ENCODE measurements at regions not wholly inside any gene's neighbourhood (a gene's known extent, or its start where the extent isn't known, plus 50 kb on each side); places are given as distances from the start of the nearest gene placed in this dataset.

DNA sequence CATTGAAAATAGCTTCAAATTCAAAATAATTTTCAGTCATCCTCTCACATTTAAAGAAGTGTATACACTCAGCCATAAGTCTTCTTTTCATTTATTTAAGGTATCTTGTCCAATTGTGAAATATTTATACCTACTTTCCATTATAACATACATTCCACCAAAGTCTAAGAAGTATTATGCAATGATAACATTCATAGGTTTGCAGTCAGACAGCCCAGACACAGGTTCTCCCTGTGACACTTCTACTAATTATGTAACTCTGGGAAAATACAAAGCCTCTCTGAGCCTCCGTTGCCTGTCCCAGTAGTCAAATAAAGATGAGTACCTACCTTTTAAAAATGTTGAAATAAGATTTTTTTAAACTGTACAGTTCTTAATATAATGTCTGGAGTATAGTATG is 320.9 kb upstream of the RPS23 start:
- H3K4me3 Mint-ChIP-seq = no peak overlapping the region
- Histone ChIP-seq H3K9me3 (ENCODE audit: control insufficient read depth in 2 of 3, low read length in 3 of 3) (no peaks in the 10 kb centered on the region), H3K4me3 (ENCODE audit: low read length) (no peak overlapping the region), H3K27ac (ENCODE audit: low read depth, low read length) (no peak overlapping the region), H3K27me3 (ENCODE audit: control insufficient read depth in 2 of 2, insufficient read depth in 2 of 2, low read length in 2 of 2) (no peaks in the 10 kb centered on the region), H3K4me1 (ENCODE audit: control insufficient read depth in 2 of 2, insufficient read depth in 2 of 2, low read length in 2 of 2) (no peaks in the 10 kb centered on the region), H3K36me3 (ENCODE audit: control insufficient read depth in 2 of 3, insufficient read depth in 3 of 3, low read length in 3 of 3) (no peaks in the 10 kb centered on the region)
- ChIA-PET POLR2A (no interaction called here), CTCF (no interaction called here)
- ATAC-seq = no peak
- no peaks in the 10 kb centered on the region for H3K4me1 Mint-ChIP-seq
- H3K27ac Mint-ChIP-seq = no peak overlapping the region
- H3K9me3 Mint-ChIP-seq = no peaks in the 10 kb centered on the region
- no peaks in the 10 kb centered on the region for H3K36me3 Mint-ChIP-seq
- no peak for DNase-seq
- peaks cover 18 to 29% (median 20%) of the 10 kb centered on the region in 5 donors for H3K27me3 Mint-ChIP-seq
- intact Hi-C loops (cut with micrococcal nuclease) = no loop called here

DNA sequence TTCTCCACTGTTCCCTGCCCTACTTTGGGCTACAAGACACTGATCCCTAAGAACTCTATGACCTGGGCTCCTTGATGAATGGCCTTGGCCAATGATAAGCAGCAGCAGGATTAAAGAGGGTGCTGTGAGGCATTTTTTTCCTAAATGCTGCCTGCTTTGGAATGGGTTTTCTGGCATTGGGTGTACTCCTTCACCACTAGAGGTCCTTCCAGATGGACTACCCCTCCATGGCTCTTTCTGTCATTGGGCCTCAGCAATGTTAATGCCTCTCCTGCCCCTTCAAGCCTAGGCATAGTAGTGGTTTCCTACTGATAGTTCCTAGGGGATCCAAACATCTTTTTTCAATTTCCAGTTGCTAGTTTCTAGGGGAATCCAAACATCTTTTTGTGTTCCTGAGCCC is 319.3 kb upstream of the RPS23 start:
- H3K36me3 Mint-ChIP-seq = no peaks in the 10 kb centered on the region
- no peak for DNase-seq

GRCh38 chr5:82596451-82596850 is 318.3 kb upstream of the RPS23 start:
- H3K27ac Mint-ChIP-seq = no peak overlapping the region
- no peak overlapping the region for H3K4me3 ChIP-seq (ENCODE audit: low read length)
- H3K36me3 ChIP-seq (ENCODE audit: control insufficient read depth in 2 of 3, insufficient read depth in 3 of 3, low read length in 3 of 3) = no peaks in the 10 kb centered on the region
- DNase-seq = no peak
- no peaks in the 10 kb centered on the region for H3K27me3 ChIP-seq (ENCODE audit: control insufficient read depth in 2 of 2, insufficient read depth in 2 of 2, low read length in 2 of 2)
- H3K27ac ChIP-seq (ENCODE audit: low read depth, low read length) = no peak overlapping the region
- intact Hi-C loops (cut with micrococcal nuclease) = no loop called here
- no peaks in the 10 kb centered on the region for H3K36me3 Mint-ChIP-seq
- H3K9me3 Mint-ChIP-seq = peaks cover 0 to 3% (median 0%) of the 10 kb centered on the region in 11 donors
- peaks cover 16 to 33% (median 21%) of the 10 kb centered on the region in 5 donors for H3K27me3 Mint-ChIP-seq
- no peaks in the 10 kb centered on the region for H3K9me3 ChIP-seq (ENCODE audit: control insufficient read depth in 2 of 3, low read length in 3 of 3)
- POLR2A ChIA-PET = no interaction called here
- CTCF ChIA-PET = no interaction called here
- no peaks in the 10 kb centered on the region for H3K4me1 ChIP-seq (ENCODE audit: control insufficient read depth in 2 of 2, insufficient read depth in 2 of 2, low read length in 2 of 2)
- no peak for ATAC-seq
- no peak overlapping the region for H3K4me3 Mint-ChIP-seq
- H3K4me1 Mint-ChIP-seq = no peaks in the 10 kb centered on the region

More for the DNA sequence above, 319.3 kb upstream of the RPS23 start:
- ChIA-PET POLR2A (no interaction called here), CTCF (no interaction called here)
- Histone ChIP-seq H3K4me1 (ENCODE audit: control insufficient read depth in 2 of 2, insufficient read depth in 2 of 2, low read length in 2 of 2) (no peaks in the 10 kb centered on the region), H3K4me3 (ENCODE audit: low read length) (no peak overlapping the region), H3K27me3 (ENCODE audit: control insufficient read depth in 2 of 2, insufficient read depth in 2 of 2, low read length in 2 of 2) (no peaks in the 10 kb centered on the region), H3K27ac (ENCODE audit: low read depth, low read length) (no peak overlapping the region), H3K36me3 (ENCODE audit: control insufficient read depth in 2 of 3, insufficient read depth in 3 of 3, low read length in 3 of 3) (no peaks in the 10 kb centered on the region), H3K9me3 (ENCODE audit: control insufficient read depth in 2 of 3, low read length in 3 of 3) (no peaks in the 10 kb centered on the region)
- H3K27me3 Mint-ChIP-seq = peaks cover 21 to 25% (median 23%) of the 10 kb centered on the region in 5 donors
- no peak for ATAC-seq
- intact Hi-C loops (cut with micrococcal nuclease) = no loop called here
- no peaks in the 10 kb centered on the region for H3K4me1 Mint-ChIP-seq
- no peak overlapping the region for H3K4me3 Mint-ChIP-seq
- no peaks in the 10 kb centered on the region for H3K9me3 Mint-ChIP-seq
- H3K27ac Mint-ChIP-seq = no peak overlapping the region

DNA sequence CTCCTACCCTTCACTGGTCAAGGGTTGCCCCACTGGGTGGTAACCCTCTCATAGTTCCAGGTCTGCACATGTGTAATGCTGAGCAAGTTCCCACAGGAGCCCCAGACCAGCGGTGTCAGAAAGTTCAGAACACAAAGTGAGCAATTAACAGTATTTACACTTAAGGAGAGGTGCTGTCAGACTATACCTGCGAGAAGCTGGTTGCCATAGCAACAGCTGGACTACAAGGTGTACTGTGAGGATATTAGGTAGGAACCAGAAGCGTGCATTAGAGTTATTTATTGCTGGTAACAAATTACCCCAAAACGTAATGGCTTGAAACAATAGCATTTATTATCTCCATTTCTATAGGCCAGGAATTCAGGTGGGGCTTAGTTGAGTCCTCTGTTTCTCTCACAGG is 317.0 kb upstream of the RPS23 start:
- Histone ChIP-seq H3K9me3 (ENCODE audit: control insufficient read depth in 2 of 3, low read length in 3 of 3) (no peaks in the 10 kb centered on the region), H3K4me3 (ENCODE audit: low read length) (no peak overlapping the region), H3K27ac (ENCODE audit: low read depth, low read length) (no peak overlapping the region), H3K4me1 (ENCODE audit: control insufficient read depth in 2 of 2, insufficient read depth in 2 of 2, low read length in 2 of 2) (no peaks in the 10 kb centered on the region), H3K27me3 (ENCODE audit: control insufficient read depth in 2 of 2, insufficient read depth in 2 of 2, low read length in 2 of 2) (no peaks in the 10 kb centered on the region), H3K36me3 (ENCODE audit: control insufficient read depth in 2 of 3, insufficient read depth in 3 of 3, low read length in 3 of 3) (no peaks in the 10 kb centered on the region)
- Mint-ChIP-seq H3K27ac (no peak overlapping the region), H3K36me3 (no peaks in the 10 kb centered on the region), H3K4me3 (no peak overlapping the region), H3K9me3 (peaks cover 0 to 10% (median 6%) of the 10 kb centered on the region in 11 donors), H3K27me3 (peaks cover 14 to 38% (median 27%) of the 10 kb centered on the region in 5 donors), H3K4me1 (no peaks in the 10 kb centered on the region)
- intact Hi-C loops (cut with micrococcal nuclease) = no loop called here
- POLR2A ChIA-PET = no interaction called here
- CTCF ChIA-PET = no interaction called here
- ATAC-seq (no peak), DNase-seq (no peak)

- Mint-ChIP-seq H3K9me3 (peaks cover 0 to 12% (median 9%) of the 10 kb centered on the region in 11 donors), H3K36me3 (no peaks in the 10 kb centered on the region), H3K4me1 (no peaks in the 10 kb centered on the region), H3K27me3 (peaks cover 14 to 36% (median 27%) of the 10 kb centered on the region in 5 donors), H3K27ac (no peak overlapping the region), H3K4me3 (no peak overlapping the region)
- ChIA-PET CTCF (no interaction called here), POLR2A (no interaction called here)
- Histone ChIP-seq H3K36me3 (ENCODE audit: control insufficient read depth in 2 of 3, insufficient read depth in 3 of 3, low read length in 3 of 3) (no peaks in the 10 kb centered on the region), H3K4me3 (ENCODE audit: low read length) (no peak overlapping the region), H3K9me3 (ENCODE audit: control insufficient read depth in 2 of 3, low read length in 3 of 3) (no peaks in the 10 kb centered on the region), H3K27me3 (ENCODE audit: control insufficient read depth in 2 of 2, insufficient read depth in 2 of 2, low read length in 2 of 2) (no peaks in the 10 kb centered on the region), H3K27ac (ENCODE audit: low read depth, low read length) (no peak overlapping the region), H3K4me1 (ENCODE audit: control insufficient read depth in 2 of 2, insufficient read depth in 2 of 2, low read length in 2 of 2) (no peaks in the 10 kb centered on the region)
- ATAC-seq (no peak), DNase-seq (no peak)
- intact Hi-C loops (cut with micrococcal nuclease) = no loop called here
These were observed 315.9 kb upstream of the RPS23 start for GRCh38 chr5:82594097-82594496.

DNA sequence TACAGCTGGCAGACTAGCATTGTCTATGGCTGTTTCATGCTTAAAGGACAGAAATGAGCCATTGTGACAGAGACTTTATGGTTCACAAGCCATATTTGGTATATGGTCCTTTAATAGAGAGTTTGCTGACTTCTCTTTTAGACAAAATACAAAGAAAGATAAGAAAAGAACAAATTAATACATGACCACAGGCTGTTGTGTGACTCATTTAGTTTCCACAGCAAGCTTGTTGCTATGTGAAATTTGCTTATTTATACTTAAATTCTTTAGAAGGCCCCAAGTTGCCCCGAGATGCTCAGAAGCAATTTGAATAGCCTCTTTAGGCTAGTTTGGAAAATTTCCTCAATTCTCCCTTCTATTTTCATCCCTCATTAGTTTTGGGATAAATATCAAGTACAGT is 315.3 kb upstream of the RPS23 start:
- Mint-ChIP-seq H3K27ac (no peak overlapping the region), H3K9me3 (peaks cover 0 to 12% (median 9%) of the 10 kb centered on the region in 11 donors), H3K36me3 (no peaks in the 10 kb centered on the region), H3K4me3 (no peak overlapping the region), H3K27me3 (peaks cover 14 to 33% (median 27%) of the 10 kb centered on the region in 5 donors), H3K4me1 (no peaks in the 10 kb centered on the region)
- H3K27ac ChIP-seq (ENCODE audit: low read depth, low read length) = no peak overlapping the region
- intact Hi-C loops (cut with micrococcal nuclease) = no loop called here
- POLR2A ChIA-PET = no interaction called here
- ATAC-seq (no peak), DNase-seq (no peak)
- H3K27me3 ChIP-seq (ENCODE audit: control insufficient read depth in 2 of 2, insufficient read depth in 2 of 2, low read length in 2 of 2) = no peaks in the 10 kb centered on the region
- H3K4me3 ChIP-seq (ENCODE audit: low read length) = no peak overlapping the region
- H3K4me1 ChIP-seq (ENCODE audit: control insufficient read depth in 2 of 2, insufficient read depth in 2 of 2, low read length in 2 of 2) = no peaks in the 10 kb centered on the region
- no peaks in the 10 kb centered on the region for H3K36me3 ChIP-seq (ENCODE audit: control insufficient read depth in 2 of 3, insufficient read depth in 3 of 3, low read length in 3 of 3)
- CTCF ChIA-PET = no interaction called here
- H3K9me3 ChIP-seq (ENCODE audit: control insufficient read depth in 2 of 3, low read length in 3 of 3) = no peaks in the 10 kb centered on the region

DNA sequence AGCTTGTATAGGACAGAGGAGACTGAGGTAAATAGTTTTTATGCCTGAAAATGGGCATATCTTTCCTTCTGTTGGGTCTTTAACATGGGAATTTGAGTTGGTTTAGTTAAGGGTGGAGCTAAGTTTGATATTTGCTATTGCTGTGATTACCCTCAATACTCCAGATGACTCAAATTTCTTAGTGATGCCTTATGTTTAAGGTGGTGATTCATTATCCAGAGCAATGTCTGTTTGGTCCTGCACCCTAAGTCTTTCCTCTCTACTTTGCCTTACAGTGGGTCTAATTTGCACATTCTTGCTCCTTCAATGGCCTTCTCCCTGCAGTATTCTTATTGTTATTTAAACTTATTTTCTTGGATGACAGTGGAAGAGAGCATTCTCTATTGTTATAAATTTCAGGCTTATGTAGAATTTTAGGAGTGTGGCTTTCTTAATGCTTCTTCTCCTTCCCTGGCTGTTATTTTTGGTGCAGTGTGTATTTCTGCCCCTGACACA is 312.9 kb upstream of the RPS23 start:
- no peaks in the 10 kb centered on the region for H3K9me3 ChIP-seq (ENCODE audit: control insufficient read depth in 2 of 3, low read length in 3 of 3)
- no peaks in the 10 kb centered on the region for H3K36me3 Mint-ChIP-seq
- H3K9me3 Mint-ChIP-seq = peaks cover 0 to 12% (median 9%) of the 10 kb centered on the region in 11 donors
- no peak overlapping the region for H3K4me3 ChIP-seq (ENCODE audit: low read length)
- no peaks in the 10 kb centered on the region for H3K36me3 ChIP-seq (ENCODE audit: control insufficient read depth in 2 of 3, insufficient read depth in 3 of 3, low read length in 3 of 3)
- DNase-seq (no peak), ATAC-seq (no peak)
- ChIA-PET CTCF (no interaction called here), POLR2A (no interaction called here)
- no peak overlapping the region for H3K27ac ChIP-seq (ENCODE audit: low read depth, low read length)
- peaks cover 14 to 33% (median 27%) of the 10 kb centered on the region in 5 donors for H3K27me3 Mint-ChIP-seq
- H3K27ac Mint-ChIP-seq = no peak overlapping the region
- intact Hi-C loops (cut with micrococcal nuclease) = no loop called here
- no peaks in the 10 kb centered on the region for H3K4me1 Mint-ChIP-seq
- no peak overlapping the region for H3K4me3 Mint-ChIP-seq
- no peaks in the 10 kb centered on the region for H3K27me3 ChIP-seq (ENCODE audit: control insufficient read depth in 2 of 2, insufficient read depth in 2 of 2, low read length in 2 of 2)
- no peaks in the 10 kb centered on the region for H3K4me1 ChIP-seq (ENCODE audit: control insufficient read depth in 2 of 2, insufficient read depth in 2 of 2, low read length in 2 of 2)
